ENCODE measurements at regions not wholly inside any gene's neighbourhood (a gene's known extent, or its start where the extent isn't known, plus 50 kb on each side); places are given as distances from the start of the nearest gene placed in this dataset.

DNA sequence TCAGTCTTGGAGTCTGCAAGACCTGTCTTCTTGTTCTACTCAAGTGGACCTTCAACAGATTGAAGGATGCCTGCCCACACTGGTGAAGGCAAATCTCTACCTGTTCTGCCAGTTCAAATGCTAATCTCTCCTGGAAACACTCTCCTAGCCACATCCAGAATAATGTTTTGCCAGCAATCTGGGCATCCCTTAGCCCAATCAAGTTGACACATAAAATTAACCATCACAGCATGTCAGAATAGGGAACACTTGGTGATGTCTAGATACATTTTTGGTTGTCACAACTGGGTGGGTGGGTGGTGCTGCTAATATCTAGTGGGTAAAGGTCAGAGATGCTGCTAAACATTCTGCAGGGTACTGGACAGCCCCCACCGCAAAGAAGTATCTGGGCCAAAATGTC is 744.9 kb upstream of the SOX9 start:
- TF ChIP-seq, protein P1, sequence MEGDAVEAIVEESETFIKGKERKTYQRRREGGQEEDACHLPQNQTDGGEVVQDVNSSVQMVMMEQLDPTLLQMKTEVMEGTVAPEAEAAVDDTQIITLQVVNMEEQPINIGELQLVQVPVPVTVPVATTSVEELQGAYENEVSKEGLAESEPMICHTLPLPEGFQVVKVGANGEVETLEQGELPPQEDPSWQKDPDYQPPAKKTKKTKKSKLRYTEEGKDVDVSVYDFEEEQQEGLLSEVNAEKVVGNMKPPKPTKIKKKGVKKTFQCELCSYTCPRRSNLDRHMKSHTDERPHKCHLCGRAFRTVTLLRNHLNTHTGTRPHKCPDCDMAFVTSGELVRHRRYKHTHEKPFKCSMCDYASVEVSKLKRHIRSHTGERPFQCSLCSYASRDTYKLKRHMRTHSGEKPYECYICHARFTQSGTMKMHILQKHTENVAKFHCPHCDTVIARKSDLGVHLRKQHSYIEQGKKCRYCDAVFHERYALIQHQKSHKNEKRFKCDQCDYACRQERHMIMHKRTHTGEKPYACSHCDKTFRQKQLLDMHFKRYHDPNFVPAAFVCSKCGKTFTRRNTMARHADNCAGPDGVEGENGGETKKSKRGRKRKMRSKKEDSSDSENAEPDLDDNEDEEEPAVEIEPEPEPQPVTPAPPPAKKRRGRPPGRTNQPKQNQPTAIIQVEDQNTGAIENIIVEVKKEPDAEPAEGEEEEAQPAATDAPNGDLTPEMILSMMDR (IDR thresholded peaks at IDR 0.05; ENCODE audit: low read length) = no peak
- TF ChIP-seq EZH2 (IDR thresholded peaks at IDR 0.05; ENCODE audit: borderline replicate concordance, low read length) = no peak

Data from OCI-LY1 (cell line).